WTC11 (cell line): ENCODE measurements at regions not wholly inside any gene's neighbourhood (a gene's known extent, or its start where the extent isn't known, plus 50 kb on each side); places are given as distances from the start of the nearest gene placed in this dataset.
A peak's percentile ranks its signal among the peaks of the same experiment; 100 is the strongest.

ENCODE experiments used
- ATF1 ChIP-seq: sonication (generic); formaldehyde crosslinking; IDR thresholded peaks from 2 replicates; pipeline ENCODE4 v1.8.1; 2023; ENCODE audit warnings: mild to moderate bottlenecking, moderate library complexity, missing genetic modification reagents
- ATF2 ChIP-seq: sonication (generic); formaldehyde crosslinking; IDR thresholded peaks from 2 replicates; pipeline ENCODE4 v1.8.1; 2022; ENCODE audit warnings: low read depth, missing genetic modification reagents, borderline replicate concordance
- ATF3 ChIP-seq: sonication (generic); formaldehyde crosslinking; conservative IDR thresholded peaks from 2 replicates; pipeline ENCODE4 v1.8.1; 2022; ENCODE audit warnings: mild to moderate bottlenecking, missing genetic modification reagents
- CTCF ChIP-seq: fragments of 200-600 bp; IDR thresholded peaks from 2 replicates; pipeline ENCODE4 v1.8.0; 2022; ENCODE audit warnings: antibody characterized with exemption
- ESRRA ChIP-seq: sonication (generic); formaldehyde crosslinking; IDR thresholded peaks from 2 replicates; pipeline ENCODE4 v1.8.1; 2022; ENCODE audit warnings: mild to moderate bottlenecking, missing genetic modification reagents, borderline replicate concordance
- MAX ChIP-seq: sonication (generic); formaldehyde crosslinking; IDR thresholded peaks from 2 replicates; pipeline ENCODE4 v1.8.0; 2022; ENCODE audit warnings: mild to moderate bottlenecking, missing genetic modification reagents
- MLX ChIP-seq: sonication (generic); formaldehyde crosslinking; IDR thresholded peaks from 2 replicates; pipeline ENCODE4 v1.8.1; 2023; ENCODE audit warnings: mild to moderate bottlenecking, missing genetic modification reagents, moderate library complexity
- MYBL2 ChIP-seq: sonication (generic); formaldehyde crosslinking; IDR thresholded peaks from 2 replicates; pipeline ENCODE4 v1.8.1; 2023; ENCODE audit warnings: mild to moderate bottlenecking, moderate library complexity, missing genetic modification reagents
- STAT6 ChIP-seq: sonication (generic); formaldehyde crosslinking; conservative IDR thresholded peaks from 2 replicates; pipeline ENCODE4 v1.8.1; 2023; ENCODE audit warnings: mild to moderate bottlenecking, low read depth, missing genetic modification reagents, moderate library complexity
- TP53 ChIP-seq: sonication (generic); formaldehyde crosslinking; IDR thresholded peaks from 2 replicates; pipeline ENCODE4 v1.8.1; 2023; ENCODE audit warnings: mild to moderate bottlenecking, missing genetic modification reagents
- ZNF232 ChIP-seq: sonication (generic); formaldehyde crosslinking; IDR thresholded peaks from 2 replicates; pipeline ENCODE4 v1.8.0; 2022; ENCODE audit warnings: mild to moderate bottlenecking, missing genetic modification reagents
- ZNF263 ChIP-seq: sonication (generic); formaldehyde crosslinking; IDR thresholded peaks from 2 replicates; pipeline ENCODE4 v1.8.1; 2022; ENCODE audit warnings: low read depth, mild to moderate bottlenecking, moderate library complexity, missing genetic modification reagents

GRCh38 chr16:48831076-48831722, 221.2 kb upstream of the N4BP1 start:
- peak; percentile 58 for TF ChIP-seq CTCF
- no peak for TF ChIP-seq MYBL2 (CRISPR knock-in tag)
- TF ChIP-seq MLX = no peak
- no peak for TF ChIP-seq ESRRA (CRISPR knock-in tag)
- no peak for TF ChIP-seq ATF3 (CRISPR knock-in tag)
- TF ChIP-seq ZNF232 (CRISPR knock-in tag) = no peak
- TF ChIP-seq ATF2 (CRISPR knock-in tag) = no peak
- no peak for TF ChIP-seq MAX
- no peak for TF ChIP-seq TP53 (CRISPR knock-in tag)
- TF ChIP-seq ATF1 (CRISPR knock-in tag) = no peak
- TF ChIP-seq ZNF263 (CRISPR knock-in tag) = no peak
- TF ChIP-seq STAT6 (CRISPR knock-in tag) = no peak
